ENCODE measurements at regions not wholly inside any gene's neighbourhood (a gene's known extent, or its start where the extent isn't known, plus 50 kb on each side); places are given as distances from the start of the nearest gene placed in this dataset.

- TF ChIP-seq, protein P1, sequence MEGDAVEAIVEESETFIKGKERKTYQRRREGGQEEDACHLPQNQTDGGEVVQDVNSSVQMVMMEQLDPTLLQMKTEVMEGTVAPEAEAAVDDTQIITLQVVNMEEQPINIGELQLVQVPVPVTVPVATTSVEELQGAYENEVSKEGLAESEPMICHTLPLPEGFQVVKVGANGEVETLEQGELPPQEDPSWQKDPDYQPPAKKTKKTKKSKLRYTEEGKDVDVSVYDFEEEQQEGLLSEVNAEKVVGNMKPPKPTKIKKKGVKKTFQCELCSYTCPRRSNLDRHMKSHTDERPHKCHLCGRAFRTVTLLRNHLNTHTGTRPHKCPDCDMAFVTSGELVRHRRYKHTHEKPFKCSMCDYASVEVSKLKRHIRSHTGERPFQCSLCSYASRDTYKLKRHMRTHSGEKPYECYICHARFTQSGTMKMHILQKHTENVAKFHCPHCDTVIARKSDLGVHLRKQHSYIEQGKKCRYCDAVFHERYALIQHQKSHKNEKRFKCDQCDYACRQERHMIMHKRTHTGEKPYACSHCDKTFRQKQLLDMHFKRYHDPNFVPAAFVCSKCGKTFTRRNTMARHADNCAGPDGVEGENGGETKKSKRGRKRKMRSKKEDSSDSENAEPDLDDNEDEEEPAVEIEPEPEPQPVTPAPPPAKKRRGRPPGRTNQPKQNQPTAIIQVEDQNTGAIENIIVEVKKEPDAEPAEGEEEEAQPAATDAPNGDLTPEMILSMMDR (IDR thresholded peaks at IDR 0.05; ENCODE audit: low read depth, low read length), result no peak
- TF ChIP-seq EZH2phosphoT487 (IDR thresholded peaks at IDR 0.05; ENCODE audit: low read depth), result no peak
Observed at GRCh38 chr6:6503191-6503590, 85.3 kb upstream of the LY86 start.
